ENCODE measurements at regions not wholly inside any gene's neighbourhood (a gene's known extent, or its start where the extent isn't known, plus 50 kb on each side); places are given as distances from the start of the nearest gene placed in this dataset.

DNA sequence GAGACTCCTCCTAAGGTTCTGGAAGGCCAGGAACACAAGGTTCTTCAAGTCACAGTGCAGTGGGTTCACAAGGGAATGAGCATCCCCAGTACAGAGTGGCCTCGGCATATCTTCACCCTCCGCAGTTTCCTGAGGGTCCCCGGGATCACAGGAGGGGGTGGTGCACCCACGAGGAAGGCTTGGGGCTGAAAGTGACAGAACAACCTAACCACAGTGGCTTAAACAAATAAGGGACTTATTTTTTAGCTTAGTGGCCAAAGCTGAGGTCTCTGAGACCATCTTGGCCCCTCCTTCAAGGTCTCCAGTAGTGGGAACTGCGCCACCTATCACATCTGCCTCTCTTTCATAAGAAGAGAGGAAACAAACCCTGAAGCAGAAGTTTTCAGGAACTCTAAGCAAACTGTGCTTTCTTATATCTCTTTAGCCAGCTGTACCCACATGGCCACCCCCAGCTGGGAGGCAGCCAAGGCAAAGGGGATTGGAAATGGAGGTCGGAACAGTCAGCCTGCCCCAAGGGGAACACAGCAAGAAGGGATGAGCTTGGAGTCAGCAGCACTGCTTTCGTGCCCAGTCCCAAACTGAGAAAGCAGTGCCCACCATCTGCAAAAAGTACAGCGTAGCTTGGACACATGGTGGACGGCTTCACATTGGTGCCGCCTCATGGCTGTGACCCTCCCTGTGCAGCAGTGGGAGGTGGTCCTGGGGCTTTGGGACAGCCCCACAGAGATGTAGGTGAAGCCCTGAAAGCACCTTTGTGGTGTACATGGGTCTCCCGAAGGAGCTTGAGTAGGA lies 260.0 kb upstream of the ID2 start:
- TF ChIP-seq CTCF (IDR thresholded peaks at IDR 0.05 in 2 of 3, conservative IDR thresholded peaks at IDR 0.05 in 1 of 3; ENCODE audit: borderline replicate concordance in 1 of 3, insufficient read depth in 1 of 3, low read depth in 2 of 3, low read length in 2 of 3), result no peak
- no peak for TF ChIP-seq JUND (IDR thresholded peaks at IDR 0.05)
- TF ChIP-seq POLR2A (IDR thresholded peaks at IDR 0.05; ENCODE audit: borderline replicate concordance, extremely low read depth, insufficient read depth, insufficient read length), result no peak
- TF ChIP-seq EZH2phosphoT487 (IDR thresholded peaks at IDR 0.05; ENCODE audit: borderline replicate concordance), result no peak
- no peak for TF ChIP-seq EZH2 (IDR thresholded peaks at IDR 0.05)
- TF ChIP-seq YY1 (IDR thresholded peaks at IDR 0.05; ENCODE audit: extremely low read depth, insufficient replicate concordance, low read depth, low read length), result no peak
